ENCODE measurements at regions not wholly inside any gene's neighbourhood (a gene's known extent, or its start where the extent isn't known, plus 50 kb on each side); places are given as distances from the start of the nearest gene placed in this dataset.

DNA sequence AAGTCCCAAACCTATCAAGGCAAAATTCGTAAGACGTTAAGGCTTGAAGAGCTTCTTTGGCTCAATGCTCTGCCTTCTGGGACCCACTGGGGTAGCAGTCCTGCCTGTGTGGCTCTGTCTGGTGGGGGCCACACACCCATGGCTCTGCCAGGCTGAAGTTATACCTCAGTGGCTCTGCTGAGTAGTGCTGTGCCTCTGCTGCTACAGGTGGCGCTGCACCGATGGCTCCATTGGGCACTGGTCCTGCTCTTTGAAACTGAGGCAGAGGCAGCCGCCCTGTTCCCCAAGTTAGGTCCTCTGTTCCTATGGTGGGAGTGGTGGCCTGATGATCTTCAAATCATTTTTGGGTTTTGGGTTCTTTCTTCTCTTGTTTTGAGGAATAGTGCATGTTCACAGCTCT is 68.0 kb upstream of the AP4E1 start:
- Histone ChIP-seq H3K4me1 (no peaks in the 10 kb centered on the region), H3K4me3 (no peak overlapping the region), H3K9me3 (no peaks in the 10 kb centered on the region), H3K27ac (no peak overlapping the region), H3K36me3 (no peaks in the 10 kb centered on the region), H3K27me3 (no peaks in the 10 kb centered on the region)
- WGBS, 2 donors (ENCODE audit: low coverage in 1 of 2) = 96% methylated on average over 5 of the region's 5 CpGs; no CpG with 5 or more reads in 1 of the 2 donors
- in situ Hi-C loops (cut with MboI; ENCODE audit: low pct_ligation_motif_present in 1 of 4, low pct_unique_long_range_greater_than_20kb in 1 of 4, low sequenced_read_pairs in 3 of 4) = no loop called here
- no peak for DNase-seq
- intact Hi-C loops (cut with DNase I; ENCODE audit: low total_unique reads) = no loop called here
- TF ChIP-seq POLR2A (IDR thresholded peaks at IDR 0.05) (no peak), POLR2AphosphoS5 (IDR thresholded peaks at IDR 0.05) (no peak), EP300 (IDR thresholded peaks at IDR 0.05; ENCODE audit: low read depth) (no peak), CTCF (IDR thresholded peaks at IDR 0.05) (no peak)

DNA sequence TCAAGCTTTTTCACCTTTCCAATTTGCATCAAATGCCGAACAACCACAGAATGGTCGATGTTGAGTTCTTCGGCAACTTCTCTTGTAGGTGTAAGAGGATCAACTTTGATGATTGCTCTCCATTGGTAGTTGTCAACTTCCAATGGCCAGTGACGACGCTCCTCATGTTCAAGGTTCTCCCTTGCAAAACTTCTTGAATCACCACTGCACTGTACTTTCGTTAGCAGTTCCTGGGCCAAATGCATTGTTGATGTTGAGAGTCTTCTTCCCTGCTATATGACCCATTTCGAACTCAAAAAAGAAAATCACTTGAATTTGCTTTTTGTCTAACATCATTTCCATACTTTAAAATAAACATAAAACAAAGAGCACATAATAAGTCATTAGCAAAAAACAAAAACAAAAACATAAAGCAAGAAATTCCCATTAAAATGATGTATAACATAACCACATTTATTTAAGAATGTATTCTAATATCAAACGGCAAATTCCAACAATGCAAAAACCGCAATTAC is 71.2 kb upstream of the AP4E1 start:
- H3K27ac ChIP-seq = no peak overlapping the region
- no peaks in the 10 kb centered on the region for H3K27me3 ChIP-seq
- H3K9me3 ChIP-seq = no peaks in the 10 kb centered on the region
- intact Hi-C loops (cut with DNase I; ENCODE audit: low total_unique reads) = no loop called here
- no peaks in the 10 kb centered on the region for H3K36me3 ChIP-seq
- DNase-seq = no peak
- TF ChIP-seq POLR2A (IDR thresholded peaks at IDR 0.05) (no peak), POLR2AphosphoS5 (IDR thresholded peaks at IDR 0.05) (no peak), CTCF (IDR thresholded peaks at IDR 0.05) (no peak), EP300 (IDR thresholded peaks at IDR 0.05; ENCODE audit: low read depth) (no peak)
- 91 to 93% methylated on average over 8 to 9 of the region's 9 CpGs for WGBS, 2 donors (ENCODE audit: low coverage in 1 of 2)
- in situ Hi-C loops (cut with MboI; ENCODE audit: low pct_ligation_motif_present in 1 of 4, low pct_unique_long_range_greater_than_20kb in 1 of 4, low sequenced_read_pairs in 3 of 4) = no loop called here
- H3K4me3 ChIP-seq = no peak overlapping the region
- H3K4me1 ChIP-seq = no peaks in the 10 kb centered on the region

DNA sequence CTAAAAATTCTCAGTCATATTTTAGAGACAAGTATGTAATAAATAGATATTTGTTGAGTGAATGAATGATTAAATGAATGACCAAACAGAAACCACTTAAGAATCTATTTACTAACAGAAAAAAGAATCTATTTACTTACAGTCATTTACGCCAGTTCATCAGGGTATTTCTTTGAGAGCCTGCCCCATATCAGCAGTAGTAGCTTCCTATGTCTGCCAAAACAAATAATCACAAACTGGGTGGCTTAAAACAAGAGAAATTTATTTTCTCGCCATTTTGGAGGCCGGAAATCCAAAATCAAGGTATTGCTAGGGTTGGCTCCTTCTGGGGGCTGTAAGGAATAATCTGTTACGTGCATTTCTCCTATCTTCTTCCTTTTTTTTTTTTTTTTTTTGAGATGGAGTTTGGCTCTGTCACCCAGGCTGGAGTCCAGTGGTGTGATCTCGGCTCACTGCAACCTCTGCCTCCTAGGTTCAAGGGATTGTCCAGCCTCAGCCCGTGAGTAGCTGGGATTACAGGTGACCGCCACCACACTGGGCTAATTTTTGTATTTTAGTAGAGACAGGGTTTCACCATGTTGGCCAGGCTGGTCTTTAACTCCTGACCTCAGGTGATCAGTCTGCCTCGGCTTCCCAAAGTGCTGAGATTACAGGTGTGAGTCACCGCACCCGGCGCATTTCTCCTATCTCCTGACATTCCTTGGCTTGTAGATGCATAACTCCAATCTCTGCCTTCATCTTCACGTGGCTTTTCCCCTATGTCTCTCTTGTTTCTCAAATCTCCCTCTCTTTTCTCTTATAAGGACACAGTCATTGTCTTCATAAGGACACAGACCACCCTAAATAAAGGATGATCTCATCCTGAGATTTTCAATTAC is 65.2 kb upstream of the SPPL2A start:
- Histone ChIP-seq H3K4me1 (peaks cover 0 to 11% (median 3%) of the 10 kb centered on the region in 4 donors), H3K4me3 (no peak overlapping the region), H3K27ac (no peak overlapping the region), H3K27me3 (no peaks in the 10 kb centered on the region), H3K9me3 (no peaks in the 10 kb centered on the region), H3K36me3 (no peaks in the 10 kb centered on the region)
- DNase-seq = no peak
- in situ Hi-C loops (cut with MboI; ENCODE audit: low pct_ligation_motif_present in 1 of 4, low pct_unique_long_range_greater_than_20kb in 1 of 4, low sequenced_read_pairs in 3 of 4) (no loop called here), intact Hi-C loops (cut with DNase I; ENCODE audit: low total_unique reads) (no loop called here)
- WGBS, 2 donors (ENCODE audit: low coverage in 1 of 2) = 82 to 88% methylated on average over 4 to 12 of the region's 12 CpGs
- no peak for TF ChIP-seq EP300 (IDR thresholded peaks at IDR 0.05; ENCODE audit: low read depth)
- TF ChIP-seq POLR2AphosphoS5 (IDR thresholded peaks at IDR 0.05) = no peak
- TF ChIP-seq CTCF (IDR thresholded peaks at IDR 0.05) = no peak
- TF ChIP-seq POLR2A (IDR thresholded peaks at IDR 0.05) = no peak

GRCh38 chr15:50828610-50829206 is 63.2 kb upstream of the SPPL2A start:
- Histone ChIP-seq H3K36me3 (no peaks in the 10 kb centered on the region), H3K27ac (no peak overlapping the region), H3K4me3 (no peak overlapping the region), H3K27me3 (no peaks in the 10 kb centered on the region), H3K9me3 (no peaks in the 10 kb centered on the region), H3K4me1 (peaks cover 0 to 11% (median 3%) of the 10 kb centered on the region in 4 donors)
- TF ChIP-seq POLR2A (IDR thresholded peaks at IDR 0.05) (no peak), POLR2AphosphoS5 (IDR thresholded peaks at IDR 0.05) (no peak), CTCF (IDR thresholded peaks at IDR 0.05) (no peak), EP300 (IDR thresholded peaks at IDR 0.05; ENCODE audit: low read depth) (no peak)
- in situ Hi-C loops (cut with MboI; ENCODE audit: low pct_ligation_motif_present in 1 of 4, low pct_unique_long_range_greater_than_20kb in 1 of 4, low sequenced_read_pairs in 3 of 4) = no loop called here
- peak; percentile 18 for DNase-seq
- intact Hi-C loops (cut with DNase I; ENCODE audit: low total_unique reads) = no loop called here
- WGBS, 2 donors (ENCODE audit: low coverage in 1 of 2) = 22 to 23% methylated on average over 3 to 4 of the region's 4 CpGs

Measured in transverse colon (tissue), 4 donors.